GM03348 (cell line): ENCODE measurements at regions not wholly inside any gene's neighbourhood (a gene's known extent, or its start where the extent isn't known, plus 50 kb on each side); places are given as distances from the start of the nearest gene placed in this dataset.

Experiments
- DNase-seq: peaks from one replicate; pipeline ENCODE4 v3.0.0; 2012; ENCODE audit warnings: low spot score

GRCh38 chr1:244157731-244158438 lies 106.8 kb downstream of the ZBTB18 start:
- no peak for DNase-seq

DNA sequence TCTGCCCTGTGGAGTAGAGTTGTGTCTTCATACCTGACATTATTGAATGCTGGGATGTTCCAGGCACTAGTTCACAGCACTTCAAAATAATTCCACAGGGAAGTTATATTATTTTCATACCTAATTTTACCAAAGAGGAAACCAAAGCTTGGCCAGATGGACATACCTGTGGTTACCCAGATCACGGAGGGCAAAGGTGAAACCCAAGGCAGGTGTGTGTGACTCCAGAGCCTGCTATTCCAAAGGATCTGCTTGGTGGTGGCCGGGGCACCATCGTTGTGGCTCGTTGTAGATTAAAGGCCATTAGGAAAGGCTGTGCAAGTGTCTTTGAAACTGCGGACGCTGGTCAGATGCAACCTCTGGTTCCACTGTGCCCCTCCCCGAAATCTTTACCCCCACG lies 108.6 kb downstream of the ZBTB18 start:
- DNase-seq, result no peak

DNA sequence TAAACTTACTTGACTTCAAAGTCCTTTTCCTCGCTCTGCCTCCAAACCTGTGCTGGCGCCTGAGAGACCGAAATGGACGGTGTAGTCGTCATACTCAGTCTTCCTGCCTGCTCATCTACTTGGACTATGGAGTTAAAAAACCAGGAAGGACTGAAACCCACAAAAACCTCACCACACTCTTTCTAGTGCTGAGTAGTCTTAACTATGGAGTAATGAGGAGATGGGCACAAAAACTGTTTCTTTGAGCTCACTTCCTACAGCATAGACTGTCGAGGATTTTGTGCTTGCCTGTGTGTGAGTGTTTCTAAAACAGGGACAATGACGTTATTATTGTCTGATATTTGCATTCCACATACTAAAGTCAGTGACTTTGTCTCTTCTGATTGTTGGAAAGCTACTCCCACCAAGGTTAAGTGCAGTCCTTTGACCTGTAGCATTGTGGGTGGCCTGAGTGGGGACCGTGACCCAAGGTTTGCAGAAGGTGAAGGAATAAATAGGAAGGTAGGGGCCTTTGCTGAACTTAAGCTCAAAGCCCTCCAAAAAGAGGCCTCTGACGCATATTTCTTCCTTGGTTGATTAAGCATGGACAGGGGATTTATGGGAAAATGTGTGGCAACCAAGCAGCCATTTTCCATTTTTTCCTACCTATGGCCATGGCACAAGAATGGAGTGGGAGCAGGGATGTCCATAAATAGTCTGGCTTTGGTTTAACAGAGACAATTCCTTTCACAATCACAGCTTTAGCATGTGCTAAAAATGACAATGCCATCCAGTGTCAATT lies 109.6 kb downstream of the ZBTB18 start:
- no peak for DNase-seq

- no peak for DNase-seq
These were observed 110.1 kb downstream of the ZBTB18 start for GRCh38 chr1:244161236-244161510.

- DNase-seq, result no peak
These were observed 111.9 kb downstream of the ZBTB18 start for GRCh38 chr1:244162786-244163530.

GRCh38 chr1:244163861-244164510 lies 112.9 kb downstream of the ZBTB18 start:
- DNase-seq, result peak; percentile 92

DNA sequence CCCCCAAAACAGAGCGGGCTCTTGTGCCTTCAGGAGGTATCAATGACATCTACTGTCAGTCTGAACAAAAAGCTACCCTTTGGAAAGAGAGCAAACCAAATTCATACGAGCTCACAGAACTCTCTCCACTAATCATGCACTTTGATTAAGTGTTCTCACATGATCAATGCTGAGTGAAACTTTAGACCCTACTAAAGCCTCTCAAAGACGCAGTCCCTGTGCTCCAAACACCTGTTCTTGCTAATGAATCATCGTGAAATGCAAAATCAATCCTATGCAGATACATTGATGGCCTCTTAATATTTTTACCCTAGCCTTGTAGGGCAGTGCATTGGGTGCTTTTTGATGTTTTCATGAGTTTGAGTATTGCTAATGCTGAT lies 113.4 kb downstream of the ZBTB18 start:
- no peak for DNase-seq

- no peak for DNase-seq
These were observed 113.9 kb downstream of the ZBTB18 start for GRCh38 chr1:244165021-244165420.

- DNase-seq, result no peak
These were observed 114.6 kb downstream of the ZBTB18 start for GRCh38 chr1:244165701-244166100.

GRCh38 chr1:244171241-244171985 lies 120.3 kb downstream of the ZBTB18 start:
- DNase-seq, result peak; percentile 26

DNA sequence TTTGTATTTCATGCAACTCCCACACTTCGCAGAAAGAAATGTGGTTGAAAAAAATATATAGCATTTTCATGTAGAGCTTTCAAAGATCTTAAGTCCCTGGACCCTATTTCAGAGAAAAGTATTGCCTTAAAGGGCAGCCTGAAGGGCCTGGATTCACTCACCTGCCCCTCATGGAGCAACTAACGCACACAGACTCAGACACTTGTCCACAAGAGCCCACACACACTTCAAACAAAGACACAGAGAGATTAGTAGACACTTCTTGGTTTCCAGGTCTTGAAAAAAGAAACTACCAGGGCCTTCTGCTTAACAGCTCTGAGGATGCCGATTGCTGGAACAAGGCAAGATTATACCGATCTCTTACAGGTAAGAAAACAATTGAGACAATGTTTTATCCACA lies 122.2 kb downstream of the ZBTB18 start:
- DNase-seq, result no peak

GRCh38 chr1:244173769-244174168 lies 122.7 kb downstream of the ZBTB18 start:
- peak; percentile 34 for DNase-seq

DNA sequence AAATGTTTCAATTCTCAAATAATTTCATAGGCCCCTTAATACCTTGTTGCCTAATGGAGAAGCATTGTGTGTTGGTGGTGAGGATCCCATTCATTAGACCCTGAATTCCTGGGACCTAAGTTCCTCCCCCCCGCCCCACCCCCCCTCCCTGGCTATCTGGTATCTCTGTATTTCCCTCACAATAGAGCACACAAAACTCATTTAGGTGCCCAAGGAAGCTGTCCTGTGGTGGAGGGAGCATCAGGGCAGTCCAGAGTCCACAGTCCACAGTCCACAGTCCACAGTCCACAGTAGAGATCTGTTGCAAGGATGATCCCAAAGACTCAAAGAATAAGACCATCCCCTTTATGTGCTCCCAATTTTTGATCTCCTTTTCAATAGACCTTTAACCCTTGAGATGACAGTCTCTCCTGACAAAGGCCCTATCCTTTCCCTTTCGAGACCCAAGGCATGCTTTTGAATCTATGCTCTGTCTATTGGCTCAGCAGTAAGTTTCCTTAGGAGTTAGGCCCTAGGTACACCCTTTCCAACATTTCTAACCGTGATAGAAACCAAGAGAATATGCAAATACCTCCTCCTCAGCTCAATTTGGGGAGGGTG lies 123.9 kb downstream of the ZBTB18 start:
- no peak for DNase-seq

DNA sequence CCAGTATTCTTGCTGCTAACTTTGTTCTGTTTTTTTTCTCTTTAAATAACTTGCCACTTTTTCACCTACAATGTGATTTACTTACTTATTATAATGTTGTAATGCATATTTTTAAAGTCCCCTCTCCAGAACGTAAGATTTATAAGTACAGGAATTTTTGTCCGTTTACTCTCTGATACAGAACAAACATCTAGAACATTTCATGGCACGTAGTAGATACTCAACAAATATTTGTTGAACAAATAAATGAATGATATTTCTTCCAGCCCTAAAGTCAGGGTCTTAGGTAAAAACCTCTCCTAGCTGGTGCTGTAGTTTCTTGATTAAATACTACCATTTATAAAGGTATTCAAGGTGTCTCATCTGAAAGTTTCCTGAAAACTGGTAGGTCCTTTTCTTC lies 125.1 kb downstream of the ZBTB18 start:
- DNase-seq, result no peak

- DNase-seq, result no peak
These were observed 129.2 kb downstream of the ZBTB18 start for GRCh38 chr1:244180256-244180655.

GRCh38 chr1:244181867-244182266 lies 130.8 kb downstream of the ZBTB18 start:
- DNase-seq, result no peak

DNA sequence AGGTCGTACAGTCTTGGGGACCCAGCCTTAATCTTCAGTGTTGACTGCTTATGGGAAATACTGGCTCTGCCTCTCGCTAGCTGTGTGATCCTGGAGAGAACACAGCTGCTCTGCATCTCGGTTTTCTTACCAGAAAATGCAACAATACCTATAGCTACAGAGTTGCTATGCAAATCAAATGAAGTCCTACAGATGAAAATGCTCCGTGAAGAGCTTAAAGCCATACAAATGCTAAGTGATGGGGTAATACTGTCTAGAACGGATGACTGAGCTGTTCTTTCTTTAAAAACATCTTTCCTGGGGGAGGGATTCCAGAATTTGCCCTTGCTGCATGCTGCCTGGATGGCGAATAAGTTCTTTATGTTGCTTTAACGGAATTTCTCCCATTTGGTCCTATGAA lies 132.0 kb downstream of the ZBTB18 start:
- no peak for DNase-seq

DNA sequence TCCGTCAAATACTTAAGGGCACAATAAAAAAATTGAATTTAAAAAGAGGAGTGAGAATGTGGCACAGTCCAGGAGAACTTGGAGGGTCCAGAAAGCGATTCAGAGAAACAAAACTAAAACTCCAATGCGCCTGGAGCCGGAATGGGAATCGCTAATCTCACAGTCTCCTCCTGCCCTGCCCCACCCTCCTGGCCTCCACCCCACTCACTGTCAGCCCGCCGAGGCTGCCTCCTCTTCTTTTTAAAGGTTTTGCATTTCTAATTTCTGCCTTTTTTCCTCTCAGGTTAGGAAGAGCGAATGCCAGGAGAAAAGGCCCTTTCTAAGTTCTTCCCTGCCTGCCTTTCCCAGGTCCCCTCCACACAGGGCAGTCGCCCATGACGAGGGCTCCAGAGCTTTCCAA lies 135.3 kb downstream of the ZBTB18 start:
- no peak for DNase-seq

- no peak for DNase-seq
These were observed 136.2 kb downstream of the ZBTB18 start for GRCh38 chr1:244187310-244187709.

GRCh38 chr1:244191581-244191980 lies 140.5 kb downstream of the ZBTB18 start:
- DNase-seq, result no peak

DNA sequence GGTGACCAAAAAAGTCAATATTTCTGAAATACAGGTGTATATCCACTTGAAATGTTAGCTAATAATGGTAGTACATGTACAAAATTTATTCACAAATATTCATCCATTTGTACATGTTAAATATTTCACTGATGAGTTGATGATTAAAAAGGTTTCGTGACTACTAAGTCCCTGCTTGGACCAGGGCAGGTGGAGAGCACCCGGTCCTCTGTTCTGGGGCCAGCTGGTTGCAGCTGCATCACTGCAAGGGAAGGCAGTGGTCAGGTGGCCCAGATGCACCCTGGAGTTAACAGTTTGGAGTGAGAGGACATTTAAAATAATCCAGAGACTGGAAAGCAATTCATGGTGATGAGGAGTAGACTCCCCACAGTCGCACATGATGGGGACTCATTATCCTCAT lies 141.2 kb downstream of the ZBTB18 start:
- DNase-seq, result no peak
